ENCODE measurements at regions not wholly inside any gene's neighbourhood (a gene's known extent, or its start where the extent isn't known, plus 50 kb on each side); places are given as distances from the start of the nearest gene placed in this dataset.
"Not testable (repeated sequence)": the region's sequence is repeated elsewhere in the genome, so short reads cannot be mapped to it uniquely, and the experiment has no call there.

- DNase-seq (ENCODE audit: low read depth in 2 of 2, low spot score in 1 of 2): no peak
Measured at GRCh38 chr2:235432741-235433520, 60.9 kb upstream of the AGAP1 start.

- DNase-seq (ENCODE audit: low read depth in 2 of 2, low spot score in 1 of 2): no peak
Measured at GRCh38 chr2:235433860-235434259, 60.0 kb upstream of the AGAP1 start.

- no peak for DNase-seq (ENCODE audit: low read depth in 2 of 2, low spot score in 1 of 2)
Measured at GRCh38 chr2:235439959-235440662, 53.7 kb upstream of the AGAP1 start.

GRCh38 chr2:235443580-235443979 lies 50.3 kb upstream of the AGAP1 start:
- DNase-seq (ENCODE audit: low read depth in 2 of 2, low spot score in 1 of 2): not testable (repeated sequence)
